Activated naive CD8-positive, alpha-beta T cell treated with anti-CD3 and anti-CD28 coated beads, Interleukin-2, amount 50 U/mL, for 16 hours (primary cell): ENCODE measurements at regions not wholly inside any gene's neighbourhood (a gene's known extent, or its start where the extent isn't known, plus 50 kb on each side); places are given as distances from the start of the nearest gene placed in this dataset.

Source experiments
- DNase-seq: peaks from one replicate; pipeline ENCODE4 v3.0.0-alpha.2; 2020; ENCODE audit warnings: low read depth, low spot score

- DNase-seq = no peak
Observed at GRCh38 chr16:65648101-65648500, 526.2 kb upstream of the CDH11 start.

- DNase-seq = no peak
Observed at GRCh38 chr16:65644821-65645220, 523.0 kb upstream of the CDH11 start.

GRCh38 chr16:65641762-65642289 is 520.0 kb upstream of the CDH11 start:
- DNase-seq = no peak

- no peak for DNase-seq
Observed at GRCh38 chr16:65641049-65641761, 519.3 kb upstream of the CDH11 start.

- DNase-seq = no peak
Observed at GRCh38 chr16:65634833-65635232, 513.0 kb upstream of the CDH11 start.

- no peak for DNase-seq
Observed at GRCh38 chr16:65634291-65634690, 512.4 kb upstream of the CDH11 start.

GRCh38 chr16:65624666-65625065 is 502.8 kb upstream of the CDH11 start:
- DNase-seq = no peak

GRCh38 chr16:65624229-65624628 is 502.4 kb upstream of the CDH11 start:
- DNase-seq = no peak

GRCh38 chr16:65622871-65623270 is 501.0 kb upstream of the CDH11 start:
- DNase-seq = no peak

GRCh38 chr16:65622151-65622550 is 500.3 kb upstream of the CDH11 start:
- DNase-seq = no peak

- DNase-seq = no peak
Observed at GRCh38 chr16:65621640-65622039, 499.8 kb upstream of the CDH11 start.

GRCh38 chr16:65619606-65620005 is 497.7 kb upstream of the CDH11 start:
- DNase-seq = no peak

GRCh38 chr16:65618931-65619330 is 497.1 kb upstream of the CDH11 start:
- DNase-seq = no peak

GRCh38 chr16:65618333-65618732 is 496.5 kb upstream of the CDH11 start:
- no peak for DNase-seq

GRCh38 chr16:65617421-65617820 is 495.6 kb upstream of the CDH11 start:
- DNase-seq = no peak

- DNase-seq = no peak
Observed at GRCh38 chr16:65608455-65608854, 486.6 kb upstream of the CDH11 start.

GRCh38 chr16:65604771-65605170 is 482.9 kb upstream of the CDH11 start:
- DNase-seq = no peak

- DNase-seq = no peak
Observed at GRCh38 chr16:65601781-65602180, 479.9 kb upstream of the CDH11 start.

GRCh38 chr16:65600629-65601028 is 478.8 kb upstream of the CDH11 start:
- no peak for DNase-seq

- DNase-seq = no peak
Observed at GRCh38 chr16:65600046-65600445, 478.2 kb upstream of the CDH11 start.

GRCh38 chr16:65598621-65599020 is 476.8 kb upstream of the CDH11 start:
- no peak for DNase-seq

- no peak for DNase-seq
Observed at GRCh38 chr16:65583498-65583897, 461.6 kb upstream of the CDH11 start.

- DNase-seq = no peak
Observed at GRCh38 chr16:65579050-65579449, 457.2 kb upstream of the CDH11 start.

GRCh38 chr16:65576631-65577030 is 454.8 kb upstream of the CDH11 start:
- DNase-seq = no peak
